Panc1 (cell line): ENCODE measurements at regions not wholly inside any gene's neighbourhood (a gene's known extent, or its start where the extent isn't known, plus 50 kb on each side); places are given as distances from the start of the nearest gene placed in this dataset.

ENCODE experiments used
- CTCF ChIP-seq: fragments of 450-650 bp; IDR thresholded peaks from 2 replicates; pipeline ENCODE4 v1.5.1; 2017; ENCODE audit warnings: mild to moderate bottlenecking
- POLR2AphosphoS5 ChIP-seq: IDR thresholded peaks from 2 replicates; pipeline ENCODE4 v1.6.1; 2012; ENCODE audit warnings: mild to moderate bottlenecking, low read depth, low read length, moderate library complexity
- TF ChIP-seq, protein P1 (sequence below), 2 experiments: IDR thresholded peaks; 2 replicates each; pipeline ENCODE4 v1.6.1; 2011 to 2012; ENCODE audit warnings: low read depth in 2 of 2, control low read depth in 1 of 2, low read length in 1 of 2, mild to moderate bottlenecking in 1 of 2, moderate library complexity in 1 of 2; ENCODE audit not compliant: insufficient read depth in 1 of 2

DNA sequence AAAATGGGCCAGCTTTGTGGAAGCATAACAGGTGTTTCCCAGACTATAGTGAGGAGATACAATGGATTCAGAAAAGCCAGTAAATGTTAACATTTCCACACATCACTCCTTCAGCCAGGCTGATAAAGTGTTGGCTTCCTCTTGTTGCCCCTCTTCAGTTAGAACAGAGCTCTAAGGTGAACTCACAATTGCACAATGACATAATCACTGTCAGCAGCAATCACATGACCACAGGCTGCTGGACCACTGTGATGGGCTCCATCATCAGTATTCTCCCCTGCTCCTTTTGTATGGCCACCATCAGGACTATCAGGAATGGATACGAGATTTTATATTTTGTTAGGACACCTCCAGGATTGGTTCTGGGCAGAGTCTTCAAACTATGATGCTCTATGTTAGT lies 849.4 kb upstream of the GHITM start:
- no peak for TF ChIP-seq CTCF
- TF ChIP-seq, protein P1, sequence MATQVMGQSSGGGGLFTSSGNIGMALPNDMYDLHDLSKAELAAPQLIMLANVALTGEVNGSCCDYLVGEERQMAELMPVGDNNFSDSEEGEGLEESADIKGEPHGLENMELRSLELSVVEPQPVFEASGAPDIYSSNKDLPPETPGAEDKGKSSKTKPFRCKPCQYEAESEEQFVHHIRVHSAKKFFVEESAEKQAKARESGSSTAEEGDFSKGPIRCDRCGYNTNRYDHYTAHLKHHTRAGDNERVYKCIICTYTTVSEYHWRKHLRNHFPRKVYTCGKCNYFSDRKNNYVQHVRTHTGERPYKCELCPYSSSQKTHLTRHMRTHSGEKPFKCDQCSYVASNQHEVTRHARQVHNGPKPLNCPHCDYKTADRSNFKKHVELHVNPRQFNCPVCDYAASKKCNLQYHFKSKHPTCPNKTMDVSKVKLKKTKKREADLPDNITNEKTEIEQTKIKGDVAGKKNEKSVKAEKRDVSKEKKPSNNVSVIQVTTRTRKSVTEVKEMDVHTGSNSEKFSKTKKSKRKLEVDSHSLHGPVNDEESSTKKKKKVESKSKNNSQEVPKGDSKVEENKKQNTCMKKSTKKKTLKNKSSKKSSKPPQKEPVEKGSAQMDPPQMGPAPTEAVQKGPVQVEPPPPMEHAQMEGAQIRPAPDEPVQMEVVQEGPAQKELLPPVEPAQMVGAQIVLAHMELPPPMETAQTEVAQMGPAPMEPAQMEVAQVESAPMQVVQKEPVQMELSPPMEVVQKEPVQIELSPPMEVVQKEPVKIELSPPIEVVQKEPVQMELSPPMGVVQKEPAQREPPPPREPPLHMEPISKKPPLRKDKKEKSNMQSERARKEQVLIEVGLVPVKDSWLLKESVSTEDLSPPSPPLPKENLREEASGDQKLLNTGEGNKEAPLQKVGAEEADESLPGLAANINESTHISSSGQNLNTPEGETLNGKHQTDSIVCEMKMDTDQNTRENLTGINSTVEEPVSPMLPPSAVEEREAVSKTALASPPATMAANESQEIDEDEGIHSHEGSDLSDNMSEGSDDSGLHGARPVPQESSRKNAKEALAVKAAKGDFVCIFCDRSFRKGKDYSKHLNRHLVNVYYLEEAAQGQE (IDR thresholded peaks at IDR 0.05; ENCODE audit: insufficient read depth in 1 of 2, low read depth in 2 of 2, low read length in 1 of 2), result no peak
- TF ChIP-seq POLR2AphosphoS5, result no peak
